OCI-LY3 (cell line): ENCODE measurements at regions not wholly inside any gene's neighbourhood (a gene's known extent, or its start where the extent isn't known, plus 50 kb on each side); places are given as distances from the start of the nearest gene placed in this dataset.

ENCODE experiments used
- EZH2phosphoT487 ChIP-seq: fragments of 200-600 bp; shearing (Covaris generic); IDR thresholded peaks from 2 replicates; pipeline ENCODE4 v1.6.1; 2018; ENCODE audit warnings: antibody characterized with exemption, mixed run types, low read depth
- TF ChIP-seq, protein P1 (sequence below): fragments of 200-600, 300-600 bp; sonication (generic); IDR thresholded peaks from 2 replicates; pipeline ENCODE4 v1.5.1; 2014; ENCODE audit warnings: antibody characterized with exemption, low read length, low read depth

DNA sequence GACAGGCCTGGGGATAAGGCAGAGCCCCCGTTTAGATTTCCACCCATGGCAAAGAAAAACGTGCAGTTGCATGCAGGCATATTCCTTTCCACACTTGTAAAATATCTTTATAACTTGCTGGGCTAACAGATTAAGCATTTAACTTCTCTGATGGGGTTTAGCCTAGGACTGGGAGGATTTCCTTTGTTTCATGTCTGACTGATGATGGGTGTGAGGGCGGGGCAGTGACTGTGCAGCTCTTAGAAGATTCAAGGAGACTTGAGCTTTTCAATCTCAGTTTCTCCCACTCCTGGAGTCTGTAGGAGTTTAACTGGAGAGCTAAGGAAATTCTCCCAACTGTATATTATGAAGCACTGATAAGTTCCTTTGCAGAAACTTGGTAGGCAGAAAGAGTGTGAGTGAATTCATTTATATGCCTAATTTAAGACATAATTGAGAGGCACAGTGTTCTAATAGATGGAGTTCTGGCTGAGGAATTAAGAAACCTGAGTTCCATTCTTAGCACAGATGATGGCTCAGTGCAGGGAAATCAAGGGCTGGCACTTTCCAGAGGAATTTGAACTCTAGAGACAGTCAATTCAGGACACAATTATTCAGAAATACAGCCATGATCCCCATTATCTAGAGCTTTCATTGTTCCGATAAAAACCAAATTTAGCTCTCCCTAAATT, 214.6 kb upstream of the CNR1 start:
- TF ChIP-seq, protein P1, sequence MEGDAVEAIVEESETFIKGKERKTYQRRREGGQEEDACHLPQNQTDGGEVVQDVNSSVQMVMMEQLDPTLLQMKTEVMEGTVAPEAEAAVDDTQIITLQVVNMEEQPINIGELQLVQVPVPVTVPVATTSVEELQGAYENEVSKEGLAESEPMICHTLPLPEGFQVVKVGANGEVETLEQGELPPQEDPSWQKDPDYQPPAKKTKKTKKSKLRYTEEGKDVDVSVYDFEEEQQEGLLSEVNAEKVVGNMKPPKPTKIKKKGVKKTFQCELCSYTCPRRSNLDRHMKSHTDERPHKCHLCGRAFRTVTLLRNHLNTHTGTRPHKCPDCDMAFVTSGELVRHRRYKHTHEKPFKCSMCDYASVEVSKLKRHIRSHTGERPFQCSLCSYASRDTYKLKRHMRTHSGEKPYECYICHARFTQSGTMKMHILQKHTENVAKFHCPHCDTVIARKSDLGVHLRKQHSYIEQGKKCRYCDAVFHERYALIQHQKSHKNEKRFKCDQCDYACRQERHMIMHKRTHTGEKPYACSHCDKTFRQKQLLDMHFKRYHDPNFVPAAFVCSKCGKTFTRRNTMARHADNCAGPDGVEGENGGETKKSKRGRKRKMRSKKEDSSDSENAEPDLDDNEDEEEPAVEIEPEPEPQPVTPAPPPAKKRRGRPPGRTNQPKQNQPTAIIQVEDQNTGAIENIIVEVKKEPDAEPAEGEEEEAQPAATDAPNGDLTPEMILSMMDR, result no peak
- TF ChIP-seq EZH2phosphoT487, result no peak
